ENCODE measurements at regions not wholly inside any gene's neighbourhood (a gene's known extent, or its start where the extent isn't known, plus 50 kb on each side); places are given as distances from the start of the nearest gene placed in this dataset.

DNA sequence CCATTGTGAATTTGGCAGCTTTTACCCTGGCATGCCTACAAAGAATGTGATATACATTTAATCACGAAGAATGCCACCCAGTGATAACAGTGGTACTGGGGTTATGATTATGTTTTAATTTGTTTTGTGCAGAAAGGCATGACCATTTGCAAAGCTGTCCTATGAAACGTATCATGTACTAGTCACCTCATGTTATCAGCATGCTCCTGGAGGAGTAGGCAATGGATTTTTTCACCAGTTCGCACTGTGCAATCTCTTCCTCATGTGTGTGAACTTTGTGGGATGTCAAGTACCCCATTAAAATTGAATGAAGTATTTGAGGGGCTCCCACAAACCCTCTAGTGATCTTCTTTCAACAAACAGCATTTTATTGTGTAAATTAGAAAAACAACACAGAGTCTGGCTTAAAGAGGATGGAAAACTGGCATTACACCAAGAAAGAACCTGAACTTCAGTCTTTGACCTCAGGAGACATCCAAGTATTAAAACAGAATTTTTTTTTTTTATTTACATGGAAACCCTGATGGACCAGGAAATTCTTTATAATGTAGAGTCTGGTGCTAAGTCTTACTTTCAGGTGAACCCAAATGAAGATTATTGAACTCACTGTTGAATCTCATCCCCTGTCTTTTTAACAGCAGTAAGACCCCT, 200.6 kb upstream of the PGRMC2 start:
- H3K9me3 ChIP-seq: no peaks in the 10 kb centered on the region
- no peaks in the 10 kb centered on the region for H3K27me3 ChIP-seq
- no peak for TF ChIP-seq POLR2A (IDR thresholded peaks at IDR 0.05)
- TF ChIP-seq POLR2AphosphoS5 (IDR thresholded peaks at IDR 0.05): no peak
- TF ChIP-seq EP300 (IDR thresholded peaks at IDR 0.05): no peak
- TF ChIP-seq, protein P1, sequence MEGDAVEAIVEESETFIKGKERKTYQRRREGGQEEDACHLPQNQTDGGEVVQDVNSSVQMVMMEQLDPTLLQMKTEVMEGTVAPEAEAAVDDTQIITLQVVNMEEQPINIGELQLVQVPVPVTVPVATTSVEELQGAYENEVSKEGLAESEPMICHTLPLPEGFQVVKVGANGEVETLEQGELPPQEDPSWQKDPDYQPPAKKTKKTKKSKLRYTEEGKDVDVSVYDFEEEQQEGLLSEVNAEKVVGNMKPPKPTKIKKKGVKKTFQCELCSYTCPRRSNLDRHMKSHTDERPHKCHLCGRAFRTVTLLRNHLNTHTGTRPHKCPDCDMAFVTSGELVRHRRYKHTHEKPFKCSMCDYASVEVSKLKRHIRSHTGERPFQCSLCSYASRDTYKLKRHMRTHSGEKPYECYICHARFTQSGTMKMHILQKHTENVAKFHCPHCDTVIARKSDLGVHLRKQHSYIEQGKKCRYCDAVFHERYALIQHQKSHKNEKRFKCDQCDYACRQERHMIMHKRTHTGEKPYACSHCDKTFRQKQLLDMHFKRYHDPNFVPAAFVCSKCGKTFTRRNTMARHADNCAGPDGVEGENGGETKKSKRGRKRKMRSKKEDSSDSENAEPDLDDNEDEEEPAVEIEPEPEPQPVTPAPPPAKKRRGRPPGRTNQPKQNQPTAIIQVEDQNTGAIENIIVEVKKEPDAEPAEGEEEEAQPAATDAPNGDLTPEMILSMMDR (IDR thresholded peaks at IDR 0.05): no peak
- H3K4me1 ChIP-seq: peaks cover 7% of the 10 kb centered on the region
- 78% methylated on average over 3 of the region's 3 CpGs for WGBS
- no peak overlapping the region for H3K27ac ChIP-seq
- no peak overlapping the region for H3K4me3 ChIP-seq
- H3K36me3 ChIP-seq: no peaks in the 10 kb centered on the region
- no peak for DNase-seq (ENCODE audit: low spot score in 2 of 2)

DNA sequence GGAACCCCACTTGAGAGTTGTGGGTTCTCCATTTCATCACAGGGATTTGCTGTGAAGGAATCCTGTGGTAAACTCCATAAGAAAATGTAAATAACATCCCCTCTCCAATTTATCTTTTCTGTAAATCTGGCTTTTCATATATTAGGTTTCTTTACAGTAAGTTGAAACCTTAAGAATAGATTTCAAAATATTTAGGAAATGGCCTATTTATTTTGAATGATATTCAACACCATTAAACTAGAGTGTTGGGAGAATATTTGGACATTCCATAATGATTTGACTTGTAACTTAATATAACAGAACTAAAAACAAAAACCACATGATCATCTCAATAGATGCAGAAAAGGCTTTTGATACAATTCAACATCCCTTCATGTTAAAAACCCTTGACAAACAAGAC, 197.3 kb upstream of the PGRMC2 start:
- no peak for DNase-seq (ENCODE audit: low spot score in 2 of 2)
- Histone ChIP-seq H3K27ac (no peak overlapping the region), H3K4me1 (peaks cover 7% of the 10 kb centered on the region), H3K27me3 (no peaks in the 10 kb centered on the region), H3K9me3 (no peaks in the 10 kb centered on the region), H3K4me3 (no peak overlapping the region), H3K36me3 (no peaks in the 10 kb centered on the region)
- TF ChIP-seq EP300 (IDR thresholded peaks at IDR 0.05): no peak
- TF ChIP-seq POLR2AphosphoS5 (IDR thresholded peaks at IDR 0.05): no peak
- TF ChIP-seq POLR2A (IDR thresholded peaks at IDR 0.05): no peak
- TF ChIP-seq, protein P1 (IDR thresholded peaks at IDR 0.05): no peak

DNA sequence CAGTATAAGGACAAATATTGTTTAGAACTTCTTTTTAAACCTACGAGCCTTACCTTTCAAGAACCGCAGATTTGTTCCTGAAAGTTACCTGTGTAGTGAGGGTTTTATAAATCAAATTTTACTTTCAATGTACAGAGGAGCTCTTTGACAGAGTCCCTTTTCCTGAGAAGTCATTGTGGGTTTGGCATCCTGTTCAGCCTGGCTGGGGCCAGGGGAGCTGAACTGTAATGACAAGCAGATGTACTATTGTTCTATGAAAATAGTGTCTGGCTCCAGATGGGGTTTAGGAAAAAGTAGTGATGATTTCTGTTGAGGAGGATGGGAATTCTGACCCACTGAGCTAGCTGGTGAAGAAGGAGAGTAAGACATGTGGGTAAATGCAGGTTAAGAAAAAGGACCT, 196.2 kb upstream of the PGRMC2 start:
- Histone ChIP-seq H3K4me3 (no peak overlapping the region), H3K9me3 (no peaks in the 10 kb centered on the region), H3K27ac (no peak overlapping the region), H3K4me1 (peaks cover 7% of the 10 kb centered on the region), H3K36me3 (no peaks in the 10 kb centered on the region), H3K27me3 (no peaks in the 10 kb centered on the region)
- no peak for DNase-seq (ENCODE audit: low spot score in 2 of 2)
- 44% methylated on average over 2 of the region's 2 CpGs for WGBS
- TF ChIP-seq POLR2AphosphoS5 (IDR thresholded peaks at IDR 0.05) (no peak), EP300 (IDR thresholded peaks at IDR 0.05) (no peak), POLR2A (IDR thresholded peaks at IDR 0.05) (no peak)
- TF ChIP-seq, protein P1 (IDR thresholded peaks at IDR 0.05): no peak

DNA sequence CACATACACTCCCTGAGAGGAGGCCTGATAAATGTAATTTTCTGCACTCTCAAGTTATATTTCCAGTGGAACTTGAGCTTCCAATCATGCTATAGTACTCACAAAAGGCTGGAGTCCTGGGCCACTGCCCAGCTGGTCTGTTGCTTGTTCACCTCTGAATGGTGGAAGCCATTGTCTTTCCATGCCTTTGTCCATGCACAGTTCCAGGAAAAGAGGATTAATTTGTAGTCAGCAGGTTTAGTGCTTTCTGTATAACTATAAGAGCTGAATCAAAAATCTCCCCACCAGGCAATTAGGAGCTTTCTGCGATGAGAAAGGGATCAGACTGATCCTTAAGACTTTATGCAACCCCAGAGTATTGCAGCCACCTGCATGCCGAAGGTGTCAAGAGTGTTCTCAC, 195.4 kb upstream of the PGRMC2 start:
- Histone ChIP-seq H3K4me1 (peaks cover 7% of the 10 kb centered on the region), H3K9me3 (no peaks in the 10 kb centered on the region), H3K36me3 (no peaks in the 10 kb centered on the region), H3K27me3 (no peaks in the 10 kb centered on the region), H3K4me3 (no peak overlapping the region), H3K27ac (no peak overlapping the region)
- WGBS: 97% methylated on average over 2 of the region's 2 CpGs
- DNase-seq (ENCODE audit: low spot score in 2 of 2): no peak
- TF ChIP-seq POLR2A (IDR thresholded peaks at IDR 0.05) (no peak), POLR2AphosphoS5 (IDR thresholded peaks at IDR 0.05) (no peak), EP300 (IDR thresholded peaks at IDR 0.05) (no peak)
- TF ChIP-seq, protein P1 (IDR thresholded peaks at IDR 0.05): no peak

DNA sequence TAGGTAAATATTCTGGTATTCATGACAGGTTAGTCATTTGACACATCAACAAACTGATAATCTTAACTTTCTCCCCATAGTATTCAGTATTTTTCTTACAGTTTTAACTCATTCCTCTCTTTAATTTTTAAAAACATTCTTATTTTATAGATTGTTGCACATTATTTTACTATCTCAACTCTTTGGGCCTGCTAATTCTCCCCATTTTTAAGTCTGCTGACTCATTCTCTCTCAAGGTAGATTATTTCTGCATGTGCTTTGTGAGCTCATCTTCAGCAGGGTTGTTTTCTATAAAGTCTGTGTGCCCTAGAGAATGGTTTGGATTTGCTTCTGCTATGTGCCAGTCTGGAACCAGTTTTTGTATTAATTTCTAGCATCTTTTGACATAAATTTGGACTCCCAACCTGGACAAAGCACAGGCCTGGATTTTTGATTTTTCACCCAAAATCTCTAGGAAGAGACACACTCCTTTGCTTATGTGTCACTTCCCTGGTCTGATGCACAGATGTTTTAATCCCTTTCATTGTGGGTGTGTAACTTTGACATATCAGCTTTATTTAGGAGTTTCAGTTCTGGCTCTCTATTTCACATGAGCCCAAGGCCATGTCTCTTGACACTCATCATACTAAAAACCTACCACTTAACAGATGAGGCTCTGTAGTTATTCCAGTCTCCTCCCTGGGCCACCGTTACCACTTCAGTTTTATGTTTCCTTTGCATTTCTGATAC, 194.3 kb upstream of the PGRMC2 start:
- Histone ChIP-seq H3K4me1 (peaks cover 7% of the 10 kb centered on the region), H3K9me3 (no peaks in the 10 kb centered on the region), H3K4me3 (no peak overlapping the region), H3K27ac (no peak overlapping the region), H3K27me3 (no peaks in the 10 kb centered on the region), H3K36me3 (no peaks in the 10 kb centered on the region)
- DNase-seq (ENCODE audit: low spot score in 2 of 2): no peak
- TF ChIP-seq POLR2A (IDR thresholded peaks at IDR 0.05): no peak
- TF ChIP-seq POLR2AphosphoS5 (IDR thresholded peaks at IDR 0.05): no peak
- no peak for TF ChIP-seq EP300 (IDR thresholded peaks at IDR 0.05)
- TF ChIP-seq, protein P1 (IDR thresholded peaks at IDR 0.05): no peak
- 61% methylated on average over 1 of the region's 1 CpG for WGBS

Data from suprapubic skin (tissue), 4 donors.